Kidney (tissue), 13 donors: ENCODE measurements at regions not wholly inside any gene's neighbourhood (a gene's known extent, or its start where the extent isn't known, plus 50 kb on each side); places are given as distances from the start of the nearest gene placed in this dataset.
A peak's percentile ranks its signal among the peaks of the same experiment; 100 is the strongest.

Source experiments
- DNase-seq, 5 donors: peaks; one replicate each; pipeline ENCODE4 v3.0.0-alpha.2; 2013 to 2020
- FAIRE-seq: peaks from 2 replicates; lab custom pipeline; 2012; peaks lifted over from hg19 to GRCh38; lab: Jason Lieb, UNC
- H3K27ac ChIP-seq, 2 donors: one replicate each; pipeline ENCODE4 v1.7.0; 2013; ENCODE audit warnings: low read depth in 2 of 2, low read length in 2 of 2, inconsistent platforms in 1 of 2
- H3K27me3 ChIP-seq: one replicate; pipeline ENCODE4 v1.7.1; 2013; ENCODE audit warnings: low read length, inconsistent platforms; ENCODE audit not compliant: control insufficient read depth, insufficient read depth
- H3K36me3 ChIP-seq, 3 donors: one replicate each; pipeline versions ENCODE4 v1.7.0 to v1.7.1; 2013; ENCODE audit warnings: low read length in 3 of 3, control low read depth in 1 of 3, inconsistent platforms in 1 of 3; ENCODE audit not compliant: insufficient read depth in 3 of 3, control insufficient read depth in 2 of 3
- H3K4me1 ChIP-seq, 3 donors: one replicate each; pipeline versions ENCODE4 v1.7.0 to v1.7.1; 2013; ENCODE audit warnings: low read length in 3 of 3, inconsistent platforms in 1 of 3, low read depth in 1 of 3; ENCODE audit not compliant: control insufficient read depth in 2 of 3, insufficient read depth in 2 of 3
- H3K4me3 ChIP-seq, 3 donors: one replicate each; pipeline versions ENCODE4 v1.7.0 to v1.8.1; 2013; ENCODE audit warnings: low read length in 3 of 3, control low read depth in 1 of 3, inconsistent platforms in 1 of 3
- H3K9ac ChIP-seq, 3 donors: one replicate each; pipeline versions ENCODE4 v1.7.0 to v1.7.1; 2013; ENCODE audit warnings: low read length in 3 of 3, control low read depth in 1 of 3, inconsistent platforms in 1 of 3
- H3K9me3 ChIP-seq, 3 donors: one replicate each; pipeline versions ENCODE4 v1.7.0 to v1.7.1; 2013; ENCODE audit warnings: low read length in 3 of 3, control low read depth in 1 of 3, inconsistent platforms in 1 of 3; ENCODE audit not compliant: control insufficient read depth in 2 of 3, insufficient read depth in 1 of 3
- CTCF ChIP-seq: IDR thresholded peaks from 3 replicates; pipeline ENCODE4 v1.5.1; 2012; ENCODE audit warnings: mild to moderate bottlenecking, moderate library complexity, borderline replicate concordance; ENCODE audit not compliant: insufficient read depth; ENCODE audit errors: extremely low read depth
- intact Hi-C: fragments of 100-400 bp; cut with DNase I; formaldehyde crosslinking; loops from one replicate; pipeline ENCODE4 v1.11.1; 2022
- donor health status: control.
- donor health status: control.
- donor health status: control.
- donor health status: control.
- donor health status: control.
- donor health status: DM: yes; HTN: yes; CAD: no.
- donor health status: Normal renal cell carcinoma (clear cell type).

DNA sequence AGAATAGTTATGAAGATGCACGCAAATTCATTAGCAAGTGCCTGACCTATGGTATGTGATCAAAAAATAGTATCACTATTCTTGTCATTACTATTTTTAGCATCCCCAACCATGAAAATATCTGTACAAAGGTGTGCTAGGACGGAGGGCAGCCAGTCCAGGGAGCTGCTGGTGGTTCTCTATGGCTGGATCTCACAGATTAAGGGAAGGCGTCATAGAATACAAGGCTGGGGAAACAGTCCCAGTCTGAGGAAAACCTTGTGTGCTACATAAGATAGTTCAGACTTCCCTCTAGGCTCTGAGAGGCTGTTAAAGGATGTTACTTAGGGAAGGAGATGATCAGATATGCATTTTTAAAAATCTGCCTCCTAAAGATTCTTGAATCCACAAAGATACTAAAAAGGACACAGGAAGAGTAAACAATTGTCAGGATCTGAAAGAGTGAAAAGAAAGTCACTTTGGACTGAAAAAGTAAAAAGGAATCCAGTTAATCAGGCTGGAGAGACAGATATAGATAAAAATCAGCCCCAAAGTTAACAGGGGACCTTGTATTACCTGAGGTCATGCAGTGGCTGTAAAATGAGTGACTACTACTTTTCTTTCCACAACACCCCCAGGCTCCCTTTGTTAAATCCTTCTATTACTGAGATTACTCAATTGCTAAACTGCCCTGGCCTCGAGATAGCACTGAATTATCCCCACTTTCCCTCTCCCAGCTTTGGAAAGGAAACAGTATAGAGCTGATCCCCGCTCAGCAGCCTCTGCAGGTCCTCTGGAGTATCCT is 108.6 kb downstream of the MAB21L3 start:
- Histone ChIP-seq H3K4me1 (no peaks in the 10 kb centered on the region), H3K36me3 (no peaks in the 10 kb centered on the region), H3K4me3 (no peak overlapping the region), H3K9ac (no peak overlapping the region), H3K27me3 (no peaks in the 10 kb centered on the region), H3K27ac (no peak overlapping the region), H3K9me3 (no peaks in the 10 kb centered on the region)
- no peak for TF ChIP-seq CTCF
- intact Hi-C loops = no loop called here
- FAIRE-seq (no peak), DNase-seq (no peak)

GRCh38 chr1:116224111-116224510 is 112.9 kb downstream of the MAB21L3 start:
- no peaks in the 10 kb centered on the region for H3K27me3 ChIP-seq
- no peak overlapping the region for H3K27ac ChIP-seq
- no peak for FAIRE-seq
- H3K9ac ChIP-seq = no peak overlapping the region
- no peak overlapping the region for H3K4me3 ChIP-seq
- H3K9me3 ChIP-seq = no peaks in the 10 kb centered on the region
- H3K36me3 ChIP-seq = no peaks in the 10 kb centered on the region
- no peaks in the 10 kb centered on the region for H3K4me1 ChIP-seq
- peak in 2 of 5 donors; percentile 14 to 35 for DNase-seq
- TF ChIP-seq CTCF = no peak
- intact Hi-C loops = no loop called here

GRCh38 chr1:116224561-116224960 is 113.4 kb downstream of the MAB21L3 start:
- Histone ChIP-seq H3K27ac (no peak overlapping the region), H3K36me3 (no peaks in the 10 kb centered on the region), H3K9ac (no peak overlapping the region), H3K9me3 (no peaks in the 10 kb centered on the region), H3K27me3 (no peaks in the 10 kb centered on the region), H3K4me1 (no peaks in the 10 kb centered on the region), H3K4me3 (no peak overlapping the region)
- TF ChIP-seq CTCF = no peak
- FAIRE-seq (no peak), DNase-seq (no peak)
- intact Hi-C loops = no loop called here

GRCh38 chr1:116226017-116226416 is 114.8 kb downstream of the MAB21L3 start:
- Histone ChIP-seq H3K4me3 (no peak overlapping the region), H3K9me3 (no peaks in the 10 kb centered on the region), H3K9ac (no peak overlapping the region), H3K27me3 (no peaks in the 10 kb centered on the region), H3K4me1 (no peaks in the 10 kb centered on the region), H3K36me3 (no peaks in the 10 kb centered on the region), H3K27ac (no peak overlapping the region)
- no peak for TF ChIP-seq CTCF
- intact Hi-C loops = no loop called here
- FAIRE-seq (no peak), DNase-seq (no peak)
